Memory B cell (primary cell): ENCODE measurements at regions not wholly inside any gene's neighbourhood (a gene's known extent, or its start where the extent isn't known, plus 50 kb on each side); places are given as distances from the start of the nearest gene placed in this dataset.
"Not testable (repeated sequence)": the region's sequence is repeated elsewhere in the genome, so short reads cannot be mapped to it uniquely, and the experiment has no call there.

Experiments used
- ATAC-seq: fragments of 150-1000 bp; cut with Tn5 transposase; 2 replicates; pipeline ENCODE4 v1.10.0; 2021; ENCODE audit warnings: low read depth, mild to moderate bottlenecking, moderate library complexity
- DNase-seq, 2 donors: peaks; one replicate each; pipeline ENCODE4 v3.0.0; 2022; ENCODE audit warnings: low spot score in 2 of 2
- H3K27ac Mint-ChIP-seq: one replicate; pipeline ENCODE4 v1.8.0; 2022; ENCODE audit warnings: mild to moderate bottlenecking, moderate library complexity, mixed read lengths
- H3K27me3 Mint-ChIP-seq: one replicate; pipeline ENCODE4 v1.8.0; 2022; ENCODE audit warnings: mixed read lengths
- H3K36me3 Mint-ChIP-seq: one replicate; pipeline ENCODE4 v1.8.0; 2022; ENCODE audit warnings: mild to moderate bottlenecking, mixed read lengths
- H3K4me1 Mint-ChIP-seq: one replicate; pipeline ENCODE4 v1.8.0; 2022; ENCODE audit warnings: mixed read lengths
- H3K4me3 Mint-ChIP-seq: one replicate; pipeline ENCODE4 v1.8.0; 2022; ENCODE audit warnings: mild to moderate bottlenecking, moderate library complexity, mixed read lengths
- H3K9me3 Mint-ChIP-seq: one replicate; pipeline ENCODE4 v1.8.0; 2022; ENCODE audit warnings: mixed read lengths

GRCh38 chr16:87034317-87034716 lies 282.9 kb downstream of the C16orf95 start:
- Mint-ChIP-seq H3K4me3 (no peak overlapping the region), H3K36me3 (no peaks in the 10 kb centered on the region), H3K4me1 (no peaks in the 10 kb centered on the region), H3K9me3 (peaks cover 4% of the 10 kb centered on the region), H3K27ac (no peak overlapping the region), H3K27me3 (peaks cover 3% of the 10 kb centered on the region)
- ATAC-seq (no peak), DNase-seq (no peak)

GRCh38 chr16:87035053-87035452 lies 282.1 kb downstream of the C16orf95 start:
- H3K27ac Mint-ChIP-seq: no peak overlapping the region
- no peak overlapping the region for H3K4me3 Mint-ChIP-seq
- H3K9me3 Mint-ChIP-seq: no peaks in the 10 kb centered on the region
- ATAC-seq (no peak), DNase-seq (no peak)
- H3K27me3 Mint-ChIP-seq: peaks cover 4% of the 10 kb centered on the region
- no peaks in the 10 kb centered on the region for H3K4me1 Mint-ChIP-seq
- no peaks in the 10 kb centered on the region for H3K36me3 Mint-ChIP-seq

GRCh38 chr16:87037012-87037411 lies 280.2 kb downstream of the C16orf95 start:
- Mint-ChIP-seq H3K27me3 (peaks cover 8% of the 10 kb centered on the region), H3K4me3 (no peak overlapping the region), H3K27ac (no peak overlapping the region), H3K36me3 (no peaks in the 10 kb centered on the region), H3K4me1 (no peaks in the 10 kb centered on the region), H3K9me3 (no peaks in the 10 kb centered on the region)
- ATAC-seq (no peak), DNase-seq (no peak)

- H3K4me3 Mint-ChIP-seq, ATAC-seq, H3K27me3 Mint-ChIP-seq, H3K9me3 Mint-ChIP-seq, DNase-seq, H3K36me3 Mint-ChIP-seq, H3K27ac Mint-ChIP-seq, H3K4me1 Mint-ChIP-seq: not testable (repeated sequence)
Measured at GRCh38 chr16:87038528-87038927, 278.7 kb downstream of the C16orf95 start.

GRCh38 chr16:87040169-87041117 lies 276.7 kb downstream of the C16orf95 start:
- Mint-ChIP-seq H3K27me3 (peaks cover 8% of the 10 kb centered on the region), H3K27ac (no peak overlapping the region), H3K9me3 (no peaks in the 10 kb centered on the region), H3K4me3 (no peak overlapping the region), H3K4me1 (no peaks in the 10 kb centered on the region), H3K36me3 (no peaks in the 10 kb centered on the region)
- DNase-seq (no peak), ATAC-seq (no peak)

- Mint-ChIP-seq H3K4me3 (no peak overlapping the region), H3K27me3 (peaks cover 8% of the 10 kb centered on the region)
Measured at GRCh38 chr16:87041286-87041685, 275.9 kb downstream of the C16orf95 start.

GRCh38 chr16:87042551-87043230 lies 274.5 kb downstream of the C16orf95 start:
- DNase-seq: no peak
- H3K36me3 Mint-ChIP-seq: no peaks in the 10 kb centered on the region
- peaks cover 6% of the 10 kb centered on the region for H3K27me3 Mint-ChIP-seq

More at GRCh38 chr16:87041286-87041685, 275.9 kb downstream of the C16orf95 start:
- ATAC-seq (no peak), DNase-seq (no peak)
- Mint-ChIP-seq H3K4me1 (no peaks in the 10 kb centered on the region), H3K27ac (no peak overlapping the region), H3K9me3 (no peaks in the 10 kb centered on the region), H3K36me3 (no peaks in the 10 kb centered on the region)

GRCh38 chr16:87043231-87044031 lies 273.8 kb downstream of the C16orf95 start:
- Mint-ChIP-seq H3K4me3 (no peak overlapping the region), H3K36me3 (no peaks in the 10 kb centered on the region), H3K4me1 (no peaks in the 10 kb centered on the region), H3K27ac (no peak overlapping the region), H3K27me3 (peaks cover 6% of the 10 kb centered on the region), H3K9me3 (no peaks in the 10 kb centered on the region)
- DNase-seq: no peak
- ATAC-seq: no peak

More at GRCh38 chr16:87042551-87043230, 274.5 kb downstream of the C16orf95 start:
- ATAC-seq: no peak
- Mint-ChIP-seq H3K9me3 (no peaks in the 10 kb centered on the region), H3K4me3 (no peak overlapping the region), H3K4me1 (no peaks in the 10 kb centered on the region), H3K27ac (no peak overlapping the region)

GRCh38 chr16:87044032-87044382 lies 273.2 kb downstream of the C16orf95 start:
- Mint-ChIP-seq H3K27ac (no peak overlapping the region), H3K27me3 (peaks cover 6% of the 10 kb centered on the region), H3K4me3 (no peak overlapping the region), H3K4me1 (no peaks in the 10 kb centered on the region), H3K36me3 (no peaks in the 10 kb centered on the region), H3K9me3 (peaks cover 2% of the 10 kb centered on the region)
- ATAC-seq (no peak), DNase-seq (no peak)

GRCh38 chr16:87044829-87045228 lies 272.4 kb downstream of the C16orf95 start:
- DNase-seq: no peak
- no peak for ATAC-seq
- no peaks in the 10 kb centered on the region for H3K4me1 Mint-ChIP-seq
- no peaks in the 10 kb centered on the region for H3K36me3 Mint-ChIP-seq
- H3K27me3 Mint-ChIP-seq: peaks cover 5% of the 10 kb centered on the region
- peaks cover 3% of the 10 kb centered on the region for H3K9me3 Mint-ChIP-seq
- no peak overlapping the region for H3K4me3 Mint-ChIP-seq
- no peak overlapping the region for H3K27ac Mint-ChIP-seq

GRCh38 chr16:87045466-87046216 lies 271.6 kb downstream of the C16orf95 start:
- Mint-ChIP-seq H3K9me3 (peaks cover 3% of the 10 kb centered on the region), H3K27me3 (peaks cover 5% of the 10 kb centered on the region), H3K27ac (no peak overlapping the region), H3K4me1 (no peaks in the 10 kb centered on the region), H3K4me3 (no peak overlapping the region), H3K36me3 (no peaks in the 10 kb centered on the region)
- ATAC-seq (no peak), DNase-seq (no peak)

GRCh38 chr16:87046235-87046634 lies 271.0 kb downstream of the C16orf95 start:
- ATAC-seq: no peak
- Mint-ChIP-seq H3K27ac (no peak overlapping the region), H3K4me3 (no peak overlapping the region)

GRCh38 chr16:87047221-87048037 lies 269.8 kb downstream of the C16orf95 start:
- H3K9me3 Mint-ChIP-seq: peaks cover 3% of the 10 kb centered on the region
- H3K27ac Mint-ChIP-seq: no peak overlapping the region
- no peak for DNase-seq
- H3K27me3 Mint-ChIP-seq: peaks cover 4% of the 10 kb centered on the region
- H3K36me3 Mint-ChIP-seq: no peaks in the 10 kb centered on the region
- no peaks in the 10 kb centered on the region for H3K4me1 Mint-ChIP-seq
- no peak overlapping the region for H3K4me3 Mint-ChIP-seq
- ATAC-seq: no peak

More at GRCh38 chr16:87046235-87046634, 271.0 kb downstream of the C16orf95 start:
- DNase-seq: no peak
- H3K9me3 Mint-ChIP-seq: peaks cover 3% of the 10 kb centered on the region
- H3K36me3 Mint-ChIP-seq: no peaks in the 10 kb centered on the region
- no peaks in the 10 kb centered on the region for H3K4me1 Mint-ChIP-seq
- H3K27me3 Mint-ChIP-seq: peaks cover 5% of the 10 kb centered on the region
